ENCODE measurements at regions not wholly inside any gene's neighbourhood (a gene's known extent, or its start where the extent isn't known, plus 50 kb on each side); places are given as distances from the start of the nearest gene placed in this dataset.

GRCh38 chr7:25726170-25726780, 425.7 kb upstream of the NFE2L3 start:
- TF ChIP-seq, protein P1, sequence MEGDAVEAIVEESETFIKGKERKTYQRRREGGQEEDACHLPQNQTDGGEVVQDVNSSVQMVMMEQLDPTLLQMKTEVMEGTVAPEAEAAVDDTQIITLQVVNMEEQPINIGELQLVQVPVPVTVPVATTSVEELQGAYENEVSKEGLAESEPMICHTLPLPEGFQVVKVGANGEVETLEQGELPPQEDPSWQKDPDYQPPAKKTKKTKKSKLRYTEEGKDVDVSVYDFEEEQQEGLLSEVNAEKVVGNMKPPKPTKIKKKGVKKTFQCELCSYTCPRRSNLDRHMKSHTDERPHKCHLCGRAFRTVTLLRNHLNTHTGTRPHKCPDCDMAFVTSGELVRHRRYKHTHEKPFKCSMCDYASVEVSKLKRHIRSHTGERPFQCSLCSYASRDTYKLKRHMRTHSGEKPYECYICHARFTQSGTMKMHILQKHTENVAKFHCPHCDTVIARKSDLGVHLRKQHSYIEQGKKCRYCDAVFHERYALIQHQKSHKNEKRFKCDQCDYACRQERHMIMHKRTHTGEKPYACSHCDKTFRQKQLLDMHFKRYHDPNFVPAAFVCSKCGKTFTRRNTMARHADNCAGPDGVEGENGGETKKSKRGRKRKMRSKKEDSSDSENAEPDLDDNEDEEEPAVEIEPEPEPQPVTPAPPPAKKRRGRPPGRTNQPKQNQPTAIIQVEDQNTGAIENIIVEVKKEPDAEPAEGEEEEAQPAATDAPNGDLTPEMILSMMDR (IDR thresholded peaks at IDR 0.05) = no peak
- TF ChIP-seq EZH2 (IDR thresholded peaks at IDR 0.05; ENCODE audit: borderline replicate concordance, insufficient read depth, low read depth, low read length, poor library complexity, severe bottlenecking) = no peak
- no peak overlapping the region for H3K4me3 Mint-ChIP-seq
- H3K9me3 Mint-ChIP-seq (ENCODE audit: insufficient read depth) = no peaks in the 10 kb centered on the region
- ChIA-PET POLR2A (no interaction called here), CTCF (no interaction called here)
- no peak overlapping the region for H3K9ac ChIP-seq (ENCODE audit: low read length)
- ATAC-seq (ENCODE audit: low read depth) (no peak), DNase-seq (no peak)
- H2AFZ ChIP-seq (ENCODE audit: insufficient read depth, low read depth, low read length, poor library complexity, severe bottlenecking) = no peak overlapping the region
- H3K9me3 ChIP-seq (ENCODE audit: control extremely low read depth in 1 of 3, control insufficient read depth in 2 of 3, insufficient read depth in 1 of 3, low read length in 2 of 3) = no peaks in the 10 kb centered on the region
- H3K4me1 ChIP-seq (ENCODE audit: control insufficient read depth in 2 of 2, insufficient read depth in 2 of 2, low read length in 2 of 2) = no peaks in the 10 kb centered on the region
- no peaks in the 10 kb centered on the region for H4K20me1 ChIP-seq (ENCODE audit: control insufficient read depth, insufficient read depth, low read length, poor library complexity, severe bottlenecking)
- H3K36me3 ChIP-seq (replicated peaks in 1 of 2; ENCODE audit: control extremely low read depth in 1 of 2, control insufficient read depth in 1 of 2, extremely low read depth in 1 of 2, insufficient read depth in 2 of 2, low read length in 1 of 2) = no peaks in the 10 kb centered on the region
- H3K27ac ChIP-seq (ENCODE audit: low read length in 2 of 2) = no peak overlapping the region
- no peaks in the 10 kb centered on the region for H3K79me2 ChIP-seq (ENCODE audit: control insufficient read depth, insufficient read depth, low read length)
- H3K27ac Mint-ChIP-seq = no peak overlapping the region
- WGBS (ENCODE audit: insufficient coverage) = 79% methylated on average over 8 of the region's 8 CpGs
- H3K4me2 ChIP-seq (replicated peaks; ENCODE audit: low read depth, low read length, poor library complexity, severe bottlenecking) = no peak overlapping the region
- H3K27me3 ChIP-seq (replicated peaks in 1 of 4; ENCODE audit: control extremely low read depth in 1 of 4, control insufficient read depth in 3 of 4, insufficient read depth in 4 of 4, low read length in 3 of 4) = peaks cover 0 to 8% (median 2%) of the 10 kb centered on the region in 4 experiments
- intact Hi-C loops (cut with micrococcal nuclease) = no loop called here
- no peaks in the 10 kb centered on the region for H3K4me1 Mint-ChIP-seq
- peaks cover 10% of the 10 kb centered on the region for H3K27me3 Mint-ChIP-seq
- H3K4me3 ChIP-seq (ENCODE audit: control extremely low read depth in 1 of 5, extremely low read depth in 1 of 5, insufficient read depth in 1 of 5, low read depth in 2 of 5, low read length in 4 of 5) = no peak overlapping the region

DNA sequence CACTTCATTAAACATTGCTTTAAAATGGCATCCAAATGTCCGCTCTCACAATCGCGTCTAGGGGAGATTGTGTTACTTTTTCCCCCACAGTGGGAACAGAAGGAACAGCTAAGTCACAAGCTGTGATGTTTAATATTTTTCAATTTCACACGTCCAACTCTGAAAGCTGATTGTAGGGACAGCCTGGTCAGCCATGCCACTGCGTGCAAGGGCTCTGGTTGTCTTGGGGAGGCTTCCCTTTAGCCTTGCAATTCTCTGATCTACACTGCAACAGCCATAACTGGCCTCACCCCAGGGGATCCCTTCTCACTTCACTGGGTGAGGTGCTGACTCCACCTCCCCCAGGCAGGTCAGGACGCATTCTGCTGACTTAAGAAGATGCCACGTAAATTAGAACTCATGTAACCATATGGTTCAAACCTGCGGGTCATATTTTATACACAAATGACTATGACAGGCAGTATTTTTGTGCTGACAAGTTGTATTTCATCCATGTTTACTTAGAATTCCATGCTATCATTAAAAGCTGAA, 425.2 kb upstream of the NFE2L3 start:
- Histone ChIP-seq H2AFZ (ENCODE audit: insufficient read depth, low read depth, low read length, poor library complexity, severe bottlenecking) (no peak overlapping the region), H3K27me3 (replicated peaks in 1 of 4; ENCODE audit: control extremely low read depth in 1 of 4, control insufficient read depth in 3 of 4, insufficient read depth in 4 of 4, low read length in 3 of 4) (peaks cover 0 to 8% (median 2%) of the 10 kb centered on the region in 4 experiments), H3K36me3 (replicated peaks in 1 of 2; ENCODE audit: control extremely low read depth in 1 of 2, control insufficient read depth in 1 of 2, extremely low read depth in 1 of 2, insufficient read depth in 2 of 2, low read length in 1 of 2) (no peaks in the 10 kb centered on the region), H3K79me2 (ENCODE audit: control insufficient read depth, insufficient read depth, low read length) (no peaks in the 10 kb centered on the region), H3K4me1 (ENCODE audit: control insufficient read depth in 2 of 2, insufficient read depth in 2 of 2, low read length in 2 of 2) (no peaks in the 10 kb centered on the region), H3K4me2 (replicated peaks; ENCODE audit: low read depth, low read length, poor library complexity, severe bottlenecking) (no peak overlapping the region), H3K9ac (ENCODE audit: low read length) (no peak overlapping the region), H4K20me1 (ENCODE audit: control insufficient read depth, insufficient read depth, low read length, poor library complexity, severe bottlenecking) (no peaks in the 10 kb centered on the region), H3K27ac (ENCODE audit: low read length in 2 of 2) (no peak overlapping the region), H3K4me3 (ENCODE audit: control extremely low read depth in 1 of 5, extremely low read depth in 1 of 5, insufficient read depth in 1 of 5, low read depth in 2 of 5, low read length in 4 of 5) (no peak overlapping the region), H3K9me3 (ENCODE audit: control extremely low read depth in 1 of 3, control insufficient read depth in 2 of 3, insufficient read depth in 1 of 3, low read length in 2 of 3) (no peaks in the 10 kb centered on the region)
- Mint-ChIP-seq H3K4me3 (no peak overlapping the region), H3K4me1 (no peaks in the 10 kb centered on the region), H3K27me3 (peaks cover 8% of the 10 kb centered on the region), H3K27ac (no peak overlapping the region), H3K9me3 (ENCODE audit: insufficient read depth) (no peaks in the 10 kb centered on the region)
- ATAC-seq (ENCODE audit: low read depth) = no peak
- WGBS (ENCODE audit: insufficient coverage) = 72% methylated on average over 3 of the region's 8 CpGs
- CTCF ChIA-PET = no interaction called here
- POLR2A ChIA-PET = no interaction called here
- DNase-seq = no peak
- intact Hi-C loops (cut with micrococcal nuclease) = no loop called here
- no peak for TF ChIP-seq EZH2 (IDR thresholded peaks at IDR 0.05; ENCODE audit: borderline replicate concordance, insufficient read depth, low read depth, low read length, poor library complexity, severe bottlenecking)
- TF ChIP-seq, protein P1 (IDR thresholded peaks at IDR 0.05) = no peak
